Memory B cell (primary cell): ENCODE measurements at regions not wholly inside any gene's neighbourhood (a gene's known extent, or its start where the extent isn't known, plus 50 kb on each side); places are given as distances from the start of the nearest gene placed in this dataset.

ENCODE experiments used
- ATAC-seq: fragments of 150-1000 bp; cut with Tn5 transposase; 2 replicates; pipeline ENCODE4 v1.10.0; 2021; ENCODE audit warnings: low read depth, mild to moderate bottlenecking, moderate library complexity
- DNase-seq, 2 donors: peaks; one replicate each; pipeline ENCODE4 v3.0.0; 2022; ENCODE audit warnings: low spot score in 2 of 2
- H3K27ac Mint-ChIP-seq: one replicate; pipeline ENCODE4 v1.8.0; 2022; ENCODE audit warnings: mild to moderate bottlenecking, moderate library complexity, mixed read lengths
- H3K27me3 Mint-ChIP-seq: one replicate; pipeline ENCODE4 v1.8.0; 2022; ENCODE audit warnings: mixed read lengths
- H3K36me3 Mint-ChIP-seq: one replicate; pipeline ENCODE4 v1.8.0; 2022; ENCODE audit warnings: mild to moderate bottlenecking, mixed read lengths
- H3K4me1 Mint-ChIP-seq: one replicate; pipeline ENCODE4 v1.8.0; 2022; ENCODE audit warnings: mixed read lengths
- H3K4me3 Mint-ChIP-seq: one replicate; pipeline ENCODE4 v1.8.0; 2022; ENCODE audit warnings: mild to moderate bottlenecking, moderate library complexity, mixed read lengths
- H3K9me3 Mint-ChIP-seq: one replicate; pipeline ENCODE4 v1.8.0; 2022; ENCODE audit warnings: mixed read lengths

DNA sequence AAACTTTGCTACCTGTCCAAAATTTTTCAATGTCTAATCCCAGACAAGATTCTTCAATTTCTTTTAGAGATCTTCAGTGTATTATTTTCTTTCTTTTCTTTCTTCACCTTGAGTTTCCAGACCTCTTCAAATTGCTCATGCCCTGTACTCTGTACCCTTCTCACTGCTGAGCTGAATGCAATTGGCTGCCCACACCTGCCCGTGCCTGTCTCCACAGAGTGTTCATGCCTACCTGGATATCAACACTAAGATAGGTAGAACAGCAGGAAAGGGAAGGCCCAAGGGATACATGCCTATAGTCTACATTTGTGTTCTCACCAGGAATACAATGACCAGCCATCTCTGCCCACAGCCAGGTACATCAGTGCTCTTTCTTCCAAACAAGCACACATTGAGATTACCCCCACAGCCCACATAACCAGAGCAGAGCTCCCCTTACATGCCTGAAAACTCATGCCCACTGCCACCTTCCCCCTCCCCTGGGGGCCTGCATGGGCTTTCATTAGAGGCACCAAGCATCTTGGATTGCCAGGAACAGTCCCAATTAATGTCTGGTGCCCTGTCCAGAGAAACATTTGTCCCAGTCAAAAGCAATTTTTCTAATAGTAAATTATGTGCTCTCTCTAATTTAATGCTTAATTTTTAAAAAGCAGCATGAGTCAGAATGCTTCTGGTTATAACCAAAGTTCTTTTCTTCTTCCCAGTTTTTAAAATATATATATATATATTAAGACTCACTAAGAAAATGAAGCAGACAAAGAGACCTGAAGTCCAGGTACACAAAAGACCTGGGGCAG lies 134.9 kb upstream of the SLC14A2 start:
- H3K27me3 Mint-ChIP-seq = peaks cover 19% of the 10 kb centered on the region
- H3K36me3 Mint-ChIP-seq = peaks cover 2% of the 10 kb centered on the region
- H3K9me3 Mint-ChIP-seq = peaks cover 1% of the 10 kb centered on the region
- no peak overlapping the region for H3K4me3 Mint-ChIP-seq
- ATAC-seq (no peak), DNase-seq (no peak)
- no peak overlapping the region for H3K27ac Mint-ChIP-seq
- H3K4me1 Mint-ChIP-seq = no peaks in the 10 kb centered on the region

DNA sequence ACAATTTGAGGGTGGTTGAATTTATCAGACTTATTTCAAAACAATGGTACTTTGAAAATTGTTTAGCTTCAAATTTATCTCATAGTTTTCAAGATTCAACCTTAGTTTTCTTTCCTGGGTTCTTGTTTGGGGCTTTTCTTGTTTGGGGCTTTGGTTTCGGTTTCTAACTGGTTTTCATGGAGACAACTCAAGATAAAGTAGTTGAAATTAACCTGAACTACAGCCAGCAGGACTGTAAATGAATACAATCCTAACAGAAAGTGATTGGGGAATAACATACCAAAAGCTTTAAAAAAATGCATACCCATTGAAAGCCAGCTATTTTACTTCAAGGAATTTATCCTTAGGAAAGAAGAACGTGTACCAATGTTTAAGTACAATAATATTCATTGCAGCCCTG lies 133.5 kb upstream of the SLC14A2 start:
- Mint-ChIP-seq H3K9me3 (no peaks in the 10 kb centered on the region), H3K4me1 (no peaks in the 10 kb centered on the region), H3K36me3 (no peaks in the 10 kb centered on the region), H3K27ac (no peak overlapping the region), H3K27me3 (peaks cover 15% of the 10 kb centered on the region), H3K4me3 (no peak overlapping the region)
- ATAC-seq (no peak), DNase-seq (no peak)

DNA sequence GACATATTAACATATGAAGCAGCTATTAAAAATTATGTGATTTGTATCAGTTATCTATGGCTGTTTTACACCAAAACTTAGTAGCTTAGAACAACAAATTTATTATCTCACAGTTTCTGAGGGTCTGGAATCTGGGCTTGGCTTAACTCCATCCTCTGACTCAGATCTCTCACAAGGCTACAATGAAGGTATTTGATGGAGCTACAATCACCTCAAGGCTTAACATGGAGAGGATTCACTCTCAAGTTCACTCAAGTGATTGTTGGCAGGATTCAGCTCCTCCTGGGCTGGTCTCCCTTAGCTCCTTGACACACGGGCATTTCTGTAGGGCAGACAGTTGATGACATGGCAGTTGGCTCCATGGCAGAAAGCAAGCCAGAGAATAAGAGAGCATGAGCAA lies 133.0 kb upstream of the SLC14A2 start:
- peaks cover 15% of the 10 kb centered on the region for H3K27me3 Mint-ChIP-seq
- no peak for ATAC-seq

DNA sequence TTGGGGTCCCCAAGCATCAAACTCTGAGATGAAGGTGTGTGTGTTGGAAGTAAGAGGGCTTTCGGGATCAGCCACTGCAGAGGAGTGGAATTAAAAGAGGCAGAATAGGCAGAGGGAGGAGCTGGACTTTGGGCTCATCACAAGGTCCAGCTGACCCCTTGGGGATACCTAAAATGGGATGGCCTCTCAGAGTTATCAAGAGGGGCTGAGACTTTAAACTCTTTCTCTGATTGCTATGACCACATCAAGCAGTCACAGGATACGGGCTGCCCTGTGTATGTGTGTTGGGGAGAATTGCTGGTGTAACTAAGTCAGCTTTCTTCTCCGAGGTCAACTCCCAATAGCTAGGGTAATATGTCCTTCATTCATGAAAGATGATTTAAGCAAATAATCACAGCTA lies 127.7 kb upstream of the SLC14A2 start:
- Mint-ChIP-seq H3K36me3 (no peaks in the 10 kb centered on the region), H3K4me1 (no peaks in the 10 kb centered on the region), H3K27me3 (peaks cover 6% of the 10 kb centered on the region), H3K27ac (no peak overlapping the region), H3K4me3 (no peak overlapping the region), H3K9me3 (no peaks in the 10 kb centered on the region)
- no peak for DNase-seq
- ATAC-seq = no peak

More for the DNA sequence above, 133.0 kb upstream of the SLC14A2 start:
- Mint-ChIP-seq H3K4me3 (no peak overlapping the region), H3K36me3 (no peaks in the 10 kb centered on the region), H3K27ac (no peak overlapping the region), H3K4me1 (no peaks in the 10 kb centered on the region), H3K9me3 (no peaks in the 10 kb centered on the region)
- DNase-seq = no peak

DNA sequence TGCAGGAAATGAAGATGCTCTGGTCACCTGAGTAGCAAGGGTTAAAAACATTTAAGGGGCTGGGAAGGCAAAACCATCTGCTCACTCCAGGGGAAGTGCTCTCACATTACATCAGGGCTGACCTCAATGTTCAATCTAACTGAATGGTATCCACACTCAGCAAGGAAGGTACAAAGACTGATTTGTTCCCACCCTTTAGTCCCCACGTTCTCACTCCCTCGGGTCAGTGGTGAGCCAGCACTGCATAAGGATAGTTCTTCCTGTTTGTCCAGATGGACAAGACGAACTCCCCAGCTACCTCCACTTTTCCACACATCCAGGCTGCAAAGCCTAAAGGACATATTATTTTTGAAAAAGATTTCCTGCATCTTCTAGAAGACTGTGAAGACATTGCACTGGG lies 126.6 kb upstream of the SLC14A2 start:
- H3K4me1 Mint-ChIP-seq = no peaks in the 10 kb centered on the region
- no peak overlapping the region for H3K27ac Mint-ChIP-seq
- no peaks in the 10 kb centered on the region for H3K9me3 Mint-ChIP-seq
- H3K36me3 Mint-ChIP-seq = no peaks in the 10 kb centered on the region
- no peak overlapping the region for H3K4me3 Mint-ChIP-seq
- H3K27me3 Mint-ChIP-seq = peaks cover 6% of the 10 kb centered on the region
- no peak for ATAC-seq
- DNase-seq = no peak

DNA sequence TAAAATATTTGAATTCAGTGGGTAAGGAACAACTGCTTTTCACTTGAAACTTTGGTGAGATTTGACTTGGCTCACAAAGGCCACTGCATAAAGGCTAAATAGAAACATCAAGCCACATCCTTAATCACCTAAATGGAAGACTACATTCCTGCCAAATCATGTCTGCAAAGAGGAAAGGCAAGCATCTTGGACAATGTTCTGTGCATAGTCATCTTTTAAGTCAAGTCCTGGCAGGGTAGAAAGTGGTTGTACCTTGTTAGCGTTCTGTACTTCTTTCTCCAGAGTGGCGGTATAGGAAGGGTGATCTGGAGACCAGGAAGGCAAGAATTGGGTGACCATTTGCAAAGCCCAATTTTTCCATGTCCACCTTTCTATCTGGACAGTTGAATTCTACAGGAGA lies 121.4 kb upstream of the SLC14A2 start:
- H3K4me1 Mint-ChIP-seq = no peaks in the 10 kb centered on the region
- H3K27ac Mint-ChIP-seq = no peak overlapping the region
- ATAC-seq (no peak), DNase-seq (no peak)
- H3K27me3 Mint-ChIP-seq = peaks cover 10% of the 10 kb centered on the region
- no peaks in the 10 kb centered on the region for H3K36me3 Mint-ChIP-seq
- no peak overlapping the region for H3K4me3 Mint-ChIP-seq
- H3K9me3 Mint-ChIP-seq = no peaks in the 10 kb centered on the region

DNA sequence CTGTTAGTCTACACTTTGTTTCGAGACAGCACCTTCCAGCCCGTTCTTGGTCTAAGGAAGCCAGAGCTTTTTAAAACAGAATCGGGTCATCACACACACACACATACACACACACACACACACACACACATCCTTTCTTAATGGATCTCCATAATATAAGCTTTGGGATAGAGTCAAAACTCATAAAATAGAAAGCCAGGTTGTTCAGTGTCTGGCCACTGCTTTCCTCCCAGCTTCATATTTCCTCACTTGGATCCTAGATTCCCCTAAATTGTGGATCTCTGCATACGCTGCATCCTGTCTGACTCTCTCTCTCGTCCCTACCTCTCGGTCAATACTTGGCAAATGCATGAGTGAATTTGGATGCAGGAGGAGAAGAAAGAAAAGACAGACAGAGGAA lies 120.5 kb upstream of the SLC14A2 start:
- Mint-ChIP-seq H3K27ac (no peak overlapping the region), H3K27me3 (peaks cover 10% of the 10 kb centered on the region), H3K9me3 (no peaks in the 10 kb centered on the region), H3K4me3 (no peak overlapping the region), H3K36me3 (no peaks in the 10 kb centered on the region), H3K4me1 (no peaks in the 10 kb centered on the region)
- no peak for DNase-seq
- ATAC-seq = no peak

DNA sequence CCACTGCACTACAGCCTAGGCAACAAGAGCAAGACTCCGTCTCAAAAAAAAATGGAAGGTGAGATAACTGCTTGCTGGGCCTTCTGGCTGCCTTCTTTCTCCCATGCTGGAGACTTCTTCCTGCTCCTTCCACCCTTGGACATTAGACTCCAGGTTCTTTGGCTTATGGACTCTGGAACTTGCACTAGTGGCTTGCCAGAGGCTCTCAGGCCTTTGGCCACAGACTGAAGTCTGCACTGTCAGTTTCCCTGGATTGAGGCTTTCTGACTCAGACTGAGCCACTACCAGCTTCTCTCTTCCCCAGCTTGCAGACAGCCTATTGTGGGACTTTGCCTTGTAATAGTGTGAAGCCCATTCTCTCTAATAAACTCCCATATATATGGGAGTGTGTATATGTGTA lies 118.5 kb upstream of the SLC14A2 start:
- H3K36me3 Mint-ChIP-seq = no peaks in the 10 kb centered on the region
- no peaks in the 10 kb centered on the region for H3K9me3 Mint-ChIP-seq
- H3K4me3 Mint-ChIP-seq = no peak overlapping the region
- ATAC-seq = no peak
- H3K27me3 Mint-ChIP-seq = peaks cover 8% of the 10 kb centered on the region
- no peak overlapping the region for H3K27ac Mint-ChIP-seq
- H3K4me1 Mint-ChIP-seq = no peaks in the 10 kb centered on the region
- DNase-seq = no peak

DNA sequence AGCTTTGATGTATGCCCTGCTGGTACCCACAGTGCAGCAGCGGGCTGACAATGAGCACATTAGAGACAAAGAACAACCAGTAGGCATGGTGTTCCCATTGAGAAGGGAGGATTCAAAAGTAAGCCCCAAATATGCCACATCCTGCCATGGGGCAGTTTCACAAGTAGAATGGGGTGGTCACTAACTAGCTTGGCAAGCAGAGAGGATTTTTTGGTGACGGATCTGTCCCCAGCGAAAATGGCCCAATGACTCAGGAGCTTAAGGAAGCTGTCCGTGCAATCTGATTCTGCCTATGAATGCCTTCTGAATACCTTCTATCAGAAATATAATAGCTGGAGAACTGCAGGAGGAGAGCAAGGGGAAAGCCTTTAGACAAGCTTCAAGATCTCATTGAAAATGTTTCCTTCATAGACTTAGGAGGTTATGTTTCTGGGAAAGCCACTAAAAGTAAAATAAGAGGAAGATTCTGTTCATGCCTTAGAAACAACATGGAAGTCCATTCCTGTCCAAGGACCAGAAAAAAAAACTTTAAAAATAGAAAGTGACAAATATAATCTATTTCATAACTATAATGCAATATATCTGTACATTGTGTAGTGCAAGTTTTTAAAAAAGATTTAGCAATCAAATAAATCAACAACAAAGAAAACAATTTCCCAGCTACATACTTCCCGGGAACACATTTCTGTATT lies 117.5 kb upstream of the SLC14A2 start:
- Mint-ChIP-seq H3K9me3 (no peaks in the 10 kb centered on the region), H3K36me3 (no peaks in the 10 kb centered on the region), H3K4me1 (no peaks in the 10 kb centered on the region), H3K27ac (no peak overlapping the region), H3K27me3 (peaks cover 8% of the 10 kb centered on the region), H3K4me3 (no peak overlapping the region)
- no peak for DNase-seq
- no peak for ATAC-seq

DNA sequence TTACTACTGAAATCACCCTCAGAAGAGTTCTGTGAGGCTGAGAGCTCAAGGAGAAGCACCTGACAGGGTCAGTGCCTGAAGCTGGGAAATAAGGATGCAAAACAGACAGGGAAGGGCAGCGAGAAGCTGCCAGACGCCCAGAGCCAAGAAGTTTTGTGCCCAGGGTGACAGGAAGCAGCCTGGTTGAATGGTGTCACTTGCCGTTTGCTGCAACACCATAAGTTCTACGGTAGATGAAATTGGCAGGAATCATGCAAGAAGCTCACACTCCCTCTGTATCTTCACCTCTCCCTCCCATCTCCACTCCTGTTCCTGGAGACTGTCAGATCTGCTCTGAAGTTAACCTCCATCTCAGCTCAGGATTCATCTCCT lies 117.0 kb upstream of the SLC14A2 start:
- no peak overlapping the region for H3K27ac Mint-ChIP-seq
- peaks cover 9% of the 10 kb centered on the region for H3K27me3 Mint-ChIP-seq
- DNase-seq (no peak), ATAC-seq (no peak)
- H3K9me3 Mint-ChIP-seq = no peaks in the 10 kb centered on the region
- H3K36me3 Mint-ChIP-seq = no peaks in the 10 kb centered on the region
- H3K4me3 Mint-ChIP-seq = no peak overlapping the region
- H3K4me1 Mint-ChIP-seq = no peaks in the 10 kb centered on the region

DNA sequence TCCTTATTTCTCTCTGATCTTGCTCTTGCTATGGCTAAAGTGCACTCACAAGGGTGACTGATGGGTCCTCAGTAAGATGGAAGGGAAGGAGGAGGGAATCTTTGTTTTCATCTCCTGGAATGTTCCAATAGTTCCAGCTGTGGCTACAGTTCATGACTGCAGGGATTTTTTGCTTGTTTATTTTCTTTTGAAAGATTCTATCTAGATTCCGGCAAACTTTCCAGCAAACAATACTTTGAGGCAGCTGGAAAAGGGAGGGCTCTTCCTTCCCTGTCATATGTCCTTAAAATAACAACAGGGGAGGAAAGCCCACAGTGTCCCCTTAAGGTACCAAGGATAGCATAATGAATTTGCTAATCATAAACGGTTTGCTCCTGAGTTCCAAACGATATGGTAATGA lies 111.3 kb upstream of the SLC14A2 start:
- Mint-ChIP-seq H3K36me3 (peaks cover 2% of the 10 kb centered on the region), H3K27me3 (peaks cover 7% of the 10 kb centered on the region), H3K4me3 (no peak overlapping the region), H3K27ac (no peak overlapping the region), H3K9me3 (peaks cover 1% of the 10 kb centered on the region), H3K4me1 (no peaks in the 10 kb centered on the region)
- no peak for ATAC-seq
- DNase-seq = no peak

DNA sequence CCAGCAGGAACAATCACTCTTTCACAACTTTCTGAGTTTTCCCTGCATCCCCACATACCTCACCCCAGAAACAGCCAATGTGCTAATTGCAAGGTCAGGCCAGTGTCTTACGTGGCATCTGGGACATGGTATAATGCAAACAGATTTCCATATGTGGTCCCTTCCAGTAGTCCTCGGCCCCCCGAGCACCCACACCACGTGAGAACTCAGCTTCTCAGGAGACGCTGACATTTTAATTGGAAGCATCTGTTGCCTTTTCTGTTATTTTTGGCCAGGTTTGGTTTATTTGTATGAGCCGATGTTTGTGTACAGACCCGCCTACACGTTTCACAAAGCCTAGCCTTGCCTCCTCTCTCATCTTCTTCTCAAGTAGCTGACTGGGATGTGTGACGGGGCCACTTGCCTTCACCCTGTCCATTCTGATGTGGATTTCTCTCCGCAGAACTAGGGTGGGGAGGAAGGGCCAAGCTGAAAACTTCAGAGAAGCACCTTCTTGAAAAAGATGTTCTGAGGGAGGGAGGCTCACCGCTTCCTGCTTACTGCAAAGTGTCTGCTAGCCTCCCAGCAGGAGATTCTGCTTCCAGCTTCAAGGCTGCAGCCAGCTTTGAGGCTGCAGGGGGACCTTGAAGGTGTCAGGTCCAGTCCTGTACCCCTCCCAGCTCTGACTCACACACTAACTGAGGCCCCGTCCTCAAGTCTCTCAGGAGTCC lies 109.6 kb upstream of the SLC14A2 start:
- H3K27ac Mint-ChIP-seq = no peak overlapping the region
- no peak overlapping the region for H3K4me3 Mint-ChIP-seq
- H3K36me3 Mint-ChIP-seq = peaks cover 2% of the 10 kb centered on the region
- H3K9me3 Mint-ChIP-seq = peaks cover 1% of the 10 kb centered on the region
- peaks cover 7% of the 10 kb centered on the region for H3K27me3 Mint-ChIP-seq
- DNase-seq = no peak
- H3K4me1 Mint-ChIP-seq = no peaks in the 10 kb centered on the region
- ATAC-seq = no peak

DNA sequence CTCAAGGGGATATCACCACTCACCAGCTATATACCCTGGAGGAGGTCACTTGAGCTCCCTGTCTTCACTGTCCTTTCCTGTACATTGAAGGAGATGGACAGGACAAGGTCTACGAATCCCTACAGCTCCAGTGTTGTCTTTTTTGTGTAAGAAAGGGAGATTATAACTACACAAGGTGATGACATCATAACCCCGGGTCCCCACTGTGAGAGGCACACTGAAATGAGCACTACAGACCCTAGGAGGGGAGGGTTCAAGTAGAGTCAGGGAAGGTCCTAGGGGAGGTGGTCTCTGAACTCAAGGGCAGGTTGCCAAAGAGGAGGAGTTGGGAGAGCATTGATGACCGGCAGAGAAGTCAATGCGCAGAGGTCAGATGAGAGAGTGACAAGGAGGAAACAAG lies 108.3 kb upstream of the SLC14A2 start:
- no peak for DNase-seq
- no peaks in the 10 kb centered on the region for H3K4me1 Mint-ChIP-seq
- H3K27ac Mint-ChIP-seq = no peak overlapping the region

DNA sequence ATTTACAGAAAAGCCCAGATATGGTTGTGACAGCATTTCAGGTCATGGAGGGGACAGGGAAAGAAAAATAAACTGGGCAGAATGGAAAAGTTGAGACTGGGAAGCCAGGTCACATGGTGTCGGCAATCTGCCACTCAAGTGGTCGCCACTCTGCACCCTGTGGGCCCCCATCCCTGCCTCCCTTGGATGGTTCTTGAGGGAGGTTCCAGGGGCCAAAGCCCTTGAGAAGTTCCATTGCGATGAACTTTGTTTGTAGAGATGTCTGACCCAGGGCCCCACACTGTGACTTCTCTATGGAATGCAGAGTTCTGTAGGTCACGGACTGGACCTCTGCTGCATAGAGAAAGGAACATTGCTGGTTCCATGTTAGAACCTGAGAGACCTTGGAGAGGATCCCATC lies 105.7 kb upstream of the SLC14A2 start:
- Mint-ChIP-seq H3K4me3 (no peak overlapping the region), H3K9me3 (peaks cover 1% of the 10 kb centered on the region), H3K4me1 (no peaks in the 10 kb centered on the region), H3K27ac (no peak overlapping the region), H3K27me3 (peaks cover 9% of the 10 kb centered on the region), H3K36me3 (peaks cover 2% of the 10 kb centered on the region)
- DNase-seq = no peak
- no peak for ATAC-seq

More for the DNA sequence above, 108.3 kb upstream of the SLC14A2 start:
- ATAC-seq = no peak
- H3K36me3 Mint-ChIP-seq = peaks cover 2% of the 10 kb centered on the region
- H3K4me3 Mint-ChIP-seq = no peak overlapping the region
- peaks cover 12% of the 10 kb centered on the region for H3K27me3 Mint-ChIP-seq
- peaks cover 1% of the 10 kb centered on the region for H3K9me3 Mint-ChIP-seq
